ENCODE measurements at regions not wholly inside any gene's neighbourhood (a gene's known extent, or its start where the extent isn't known, plus 50 kb on each side); places are given as distances from the start of the nearest gene placed in this dataset.
A peak's percentile ranks its signal among the peaks of the same experiment; 100 is the strongest.
"Not testable (repeated sequence)": the region's sequence is repeated elsewhere in the genome, so short reads cannot be mapped to it uniquely, and the experiment has no call there.

DNA sequence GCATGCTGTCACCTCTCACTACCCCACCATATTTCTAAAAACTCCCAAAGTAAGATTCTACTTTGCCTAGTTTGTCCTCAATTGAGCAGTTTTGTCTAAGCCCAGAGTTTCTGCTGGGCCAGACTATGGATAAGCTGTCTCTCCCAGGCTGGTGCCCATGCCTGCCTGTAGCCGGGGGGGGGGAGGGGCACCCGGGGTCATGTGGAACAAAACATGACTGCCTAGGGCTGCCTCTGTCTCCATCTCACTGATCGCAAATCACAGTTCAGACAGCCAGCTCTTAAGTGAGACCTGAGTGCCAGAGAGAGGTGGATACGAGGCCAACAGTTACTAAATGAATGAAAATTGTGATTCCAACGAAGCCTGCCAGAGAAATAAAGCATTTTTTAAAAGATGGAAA, 78.8 kb upstream of the RPRML start:
- no peaks in the 10 kb centered on the region for H3K9me3 ChIP-seq
- TF ChIP-seq, protein P1, sequence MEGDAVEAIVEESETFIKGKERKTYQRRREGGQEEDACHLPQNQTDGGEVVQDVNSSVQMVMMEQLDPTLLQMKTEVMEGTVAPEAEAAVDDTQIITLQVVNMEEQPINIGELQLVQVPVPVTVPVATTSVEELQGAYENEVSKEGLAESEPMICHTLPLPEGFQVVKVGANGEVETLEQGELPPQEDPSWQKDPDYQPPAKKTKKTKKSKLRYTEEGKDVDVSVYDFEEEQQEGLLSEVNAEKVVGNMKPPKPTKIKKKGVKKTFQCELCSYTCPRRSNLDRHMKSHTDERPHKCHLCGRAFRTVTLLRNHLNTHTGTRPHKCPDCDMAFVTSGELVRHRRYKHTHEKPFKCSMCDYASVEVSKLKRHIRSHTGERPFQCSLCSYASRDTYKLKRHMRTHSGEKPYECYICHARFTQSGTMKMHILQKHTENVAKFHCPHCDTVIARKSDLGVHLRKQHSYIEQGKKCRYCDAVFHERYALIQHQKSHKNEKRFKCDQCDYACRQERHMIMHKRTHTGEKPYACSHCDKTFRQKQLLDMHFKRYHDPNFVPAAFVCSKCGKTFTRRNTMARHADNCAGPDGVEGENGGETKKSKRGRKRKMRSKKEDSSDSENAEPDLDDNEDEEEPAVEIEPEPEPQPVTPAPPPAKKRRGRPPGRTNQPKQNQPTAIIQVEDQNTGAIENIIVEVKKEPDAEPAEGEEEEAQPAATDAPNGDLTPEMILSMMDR (IDR thresholded peaks at IDR 0.05): no peak
- H3K27ac ChIP-seq: no peak overlapping the region
- DNase-seq (peak in 1 of 2 donors; percentile 19), ATAC-seq (peak in 4 of 8 donors; percentile 45 to 81 (median 48))
- no peaks in the 10 kb centered on the region for H3K27me3 ChIP-seq
- H3K4me3 ChIP-seq: no peak overlapping the region
- intact Hi-C loops (cut with DNase I): no loop called here
- H3K36me3 ChIP-seq: peaks cover 0 to 44% (median 17%) of the 10 kb centered on the region in 9 donors
- peaks cover 0 to 11% (median 0%) of the 10 kb centered on the region in 9 donors for H3K4me1 ChIP-seq
- WGBS, 2 donors: 51 to 68% methylated on average over 5 of the region's 5 CpGs

DNA sequence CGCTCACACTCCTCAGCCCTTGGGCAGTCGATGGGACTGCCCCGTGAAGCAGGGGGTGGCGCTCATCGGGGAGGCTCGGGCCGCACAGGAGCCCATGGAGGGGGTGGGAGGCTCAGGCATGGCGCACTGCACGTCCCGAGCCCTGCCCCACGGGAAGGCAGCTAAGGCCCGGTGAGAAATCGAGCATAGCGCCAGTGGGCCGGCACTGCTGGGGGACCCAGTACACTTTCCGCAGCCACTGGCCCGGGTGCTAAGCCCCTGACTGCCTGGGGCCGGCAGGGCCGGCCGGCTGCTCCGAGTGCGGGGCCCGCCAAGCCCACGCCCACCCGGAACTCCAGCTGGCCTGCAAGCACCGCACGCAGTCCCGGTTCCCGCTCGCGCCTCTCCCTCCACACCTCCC, 78.2 kb upstream of the RPRML start:
- H3K9me3 ChIP-seq; H3K27ac ChIP-seq; DNase-seq; H3K4me3 ChIP-seq; intact Hi-C loops (cut with DNase I); H3K4me1 ChIP-seq; ATAC-seq; H3K27me3 ChIP-seq: not testable (repeated sequence)
- WGBS, 2 donors: 97 to 98% methylated on average over 31 of the region's 31 CpGs
- peaks cover 0 to 49% (median 17%) of the 10 kb centered on the region in 9 donors for H3K36me3 ChIP-seq

DNA sequence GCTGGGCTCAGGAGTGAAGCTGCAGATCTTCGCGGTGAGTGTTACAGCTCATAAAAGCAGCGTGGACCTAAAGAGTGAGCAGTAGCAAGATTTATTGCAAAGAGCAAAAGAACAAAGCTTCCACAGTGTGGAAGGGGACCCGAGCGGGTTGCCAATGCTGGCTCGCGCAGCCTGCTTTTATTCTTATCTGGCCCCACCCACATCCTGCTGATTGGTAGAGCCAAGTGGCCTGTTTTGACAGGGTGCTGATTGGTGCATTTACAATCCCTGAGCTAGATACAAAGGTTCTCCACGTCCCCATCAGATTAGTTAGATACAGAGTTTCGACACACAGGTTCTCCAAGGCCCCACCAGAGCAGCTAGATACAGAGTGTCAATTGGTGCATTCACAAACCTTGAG, 77.6 kb upstream of the RPRML start:
- H3K4me3 ChIP-seq; intact Hi-C loops (cut with DNase I); DNase-seq; H3K9me3 ChIP-seq; ATAC-seq; H3K4me1 ChIP-seq; H3K27ac ChIP-seq; H3K27me3 ChIP-seq: not testable (repeated sequence)
- H3K36me3 ChIP-seq: peaks cover 0 to 51% (median 19%) of the 10 kb centered on the region in 9 donors
- 90 to 92% methylated on average over 4 of the region's 9 CpGs for WGBS, 2 donors
